Fibroblast of lung (primary cell): ENCODE measurements at regions not wholly inside any gene's neighbourhood (a gene's known extent, or its start where the extent isn't known, plus 50 kb on each side); places are given as distances from the start of the nearest gene placed in this dataset.
A peak's percentile ranks its signal among the peaks of the same experiment; 100 is the strongest.
"Not testable (repeated sequence)": the region's sequence is repeated elsewhere in the genome, so short reads cannot be mapped to it uniquely, and the experiment has no call there.

Source experiments
- DNase-seq, 2 donors: peaks; one replicate each; pipeline versions ENCODE4 v3.0.0 to v3.0.0-alpha.2; 2010; ENCODE audit warnings: low read depth in 2 of 2
- H2AFZ ChIP-seq: 2 replicates; pipeline ENCODE4 v1.5.1; 2012; ENCODE audit warnings: low read length, control low read depth, inconsistent platforms
- H3K27ac ChIP-seq: 2 replicates; pipeline ENCODE4 v1.5.1; 2011; ENCODE audit warnings: low read length, control low read depth; ENCODE audit not compliant: insufficient read depth
- H3K27me3 ChIP-seq: 2 replicates; pipeline ENCODE4 v1.5.1; 2011; ENCODE audit warnings: mild to moderate bottlenecking, low read length; ENCODE audit not compliant: control insufficient read depth, insufficient read depth
- H3K36me3 ChIP-seq: 2 replicates; pipeline ENCODE4 v1.5.1; 2011; ENCODE audit warnings: low read length; ENCODE audit not compliant: control insufficient read depth, insufficient read depth
- H3K4me1 ChIP-seq: 2 replicates; pipeline ENCODE4 v1.5.1; 2011; ENCODE audit warnings: low read length; ENCODE audit not compliant: control insufficient read depth, insufficient read depth; ENCODE audit errors: extremely low read depth
- H3K4me2 ChIP-seq: 2 replicates; pipeline ENCODE4 v1.5.1; 2011; ENCODE audit warnings: low read length, control low read depth; ENCODE audit not compliant: insufficient read depth; ENCODE audit errors: extremely low read depth
- H3K4me3 ChIP-seq, 4 experiments: fragments of 200-600 bp in 1 of 4; sonication (generic) in 1 of 4; replicated peaks in 1 of 4; 2 replicates each; pipeline ENCODE4 v1.5.1; 2011 to 2016; ENCODE audit warnings: low read length in 4 of 4, low read depth in 3 of 4, mild to moderate bottlenecking in 3 of 4, control low read depth in 2 of 4, inconsistent platforms in 1 of 4, mixed read lengths in 1 of 4; ENCODE audit not compliant: insufficient read depth in 1 of 4; ENCODE audit errors: control extremely low read depth in 1 of 4
- H3K79me2 ChIP-seq: 2 replicates; pipeline ENCODE4 v1.5.1; 2012; ENCODE audit warnings: mild to moderate bottlenecking, low read length, inconsistent platforms; ENCODE audit not compliant: control insufficient read depth, insufficient read depth
- H3K9ac ChIP-seq: 2 replicates; pipeline ENCODE4 v1.5.1; 2011; ENCODE audit warnings: mild to moderate bottlenecking, low read length, control low read depth; ENCODE audit not compliant: insufficient read depth
- H3K9me3 ChIP-seq: 2 replicates; pipeline ENCODE4 v1.5.1; 2012; ENCODE audit warnings: low read depth, low read length; ENCODE audit not compliant: control insufficient read depth, insufficient read depth
- H4K20me1 ChIP-seq: 2 replicates; pipeline ENCODE4 v1.5.1; 2011; ENCODE audit warnings: low read length; ENCODE audit not compliant: control insufficient read depth, insufficient read depth; ENCODE audit errors: extremely low read depth
- CTCF ChIP-seq, 2 donors: IDR thresholded peaks in 1 of 2; conservative IDR thresholded peaks in 1 of 2; 1 replicate in 1 of 2; 2 replicates in 1 of 2; pipeline ENCODE4 v1.5.1; 2011 to 2012; ENCODE audit warnings: low read length in 2 of 2, control low read depth in 1 of 2, inconsistent platforms in 1 of 2, low read depth in 1 of 2, mild to moderate bottlenecking in 1 of 2
- EZH2 ChIP-seq: IDR thresholded peaks from 2 replicates; pipeline ENCODE4 v1.5.1; 2012; ENCODE audit warnings: low read length, control low read depth, mild to moderate bottlenecking; ENCODE audit errors: missing control alignments

GRCh38 chr1:104061637-104062036 is 311.9 kb downstream of the AMY1C start:
- H3K9me3 ChIP-seq, H3K4me1 ChIP-seq, H3K79me2 ChIP-seq, H3K27me3 ChIP-seq, H3K9ac ChIP-seq, H3K4me2 ChIP-seq, H2AFZ ChIP-seq, H3K4me3 ChIP-seq, DNase-seq, H3K27ac ChIP-seq, H4K20me1 ChIP-seq, H3K36me3 ChIP-seq: not testable (repeated sequence)

GRCh38 chr1:104064399-104064798 is 314.7 kb downstream of the AMY1C start:
- peak; percentile 23 to 53 for DNase-seq
- H3K4me3 ChIP-seq, result no peak overlapping the region
- H3K4me2 ChIP-seq, result no peak overlapping the region
- TF ChIP-seq EZH2, result no peak
- TF ChIP-seq CTCF (conservative IDR thresholded peaks at IDR 0.05 in 1 of 2, IDR thresholded peaks at IDR 0.05 in 1 of 2; ENCODE audit: low read depth in 1 of 2, low read length in 2 of 2), result no peak
- H4K20me1 ChIP-seq, result no peaks in the 10 kb centered on the region
- H3K79me2 ChIP-seq, result no peaks in the 10 kb centered on the region
- no peaks in the 10 kb centered on the region for H3K4me1 ChIP-seq
- H3K36me3 ChIP-seq, result no peaks in the 10 kb centered on the region
- no peaks in the 10 kb centered on the region for H3K9me3 ChIP-seq
- H3K9ac ChIP-seq, result no peak overlapping the region
- H3K27me3 ChIP-seq, result no peaks in the 10 kb centered on the region
- H2AFZ ChIP-seq, result no peak overlapping the region
- no peak overlapping the region for H3K27ac ChIP-seq

- Histone ChIP-seq H3K79me2 (no peaks in the 10 kb centered on the region), H3K27me3 (no peaks in the 10 kb centered on the region), H3K36me3 (no peaks in the 10 kb centered on the region), H4K20me1 (no peaks in the 10 kb centered on the region), H3K4me2 (no peak overlapping the region), H3K27ac (no peak overlapping the region), H3K9me3 (no peaks in the 10 kb centered on the region), H3K4me3 (no peak overlapping the region), H2AFZ (no peak overlapping the region), H3K4me1 (no peaks in the 10 kb centered on the region), H3K9ac (no peak overlapping the region)
- no peak for DNase-seq
- no peak for TF ChIP-seq CTCF (conservative IDR thresholded peaks at IDR 0.05 in 1 of 2, IDR thresholded peaks at IDR 0.05 in 1 of 2; ENCODE audit: low read depth in 1 of 2, low read length in 2 of 2)
- TF ChIP-seq EZH2, result no peak
Measured at GRCh38 chr1:104072915-104073371, 323.2 kb downstream of the AMY1C start.
